K562 (cell line): ENCODE measurements at regions not wholly inside any gene's neighbourhood (a gene's known extent, or its start where the extent isn't known, plus 50 kb on each side); places are given as distances from the start of the nearest gene placed in this dataset.

ENCODE experiments used
- ATAC-seq: fragments of 200-7000 bp; cut with Tn5 transposase; 3 replicates; pipeline ENCODE4 v1.9.1; 2020; ENCODE audit warnings: moderate library complexity
- BruUV-seq: library from RNA; stranded (reverse); fragments of 400-500 nt; replicated peaks from 2 replicates; lab custom pipeline; 2021; lab: Mats Ljungman, UMichigan
- CTCF ChIA-PET: fragments of 300-600 bp; formaldehyde crosslinking; extraction: SDS; loops from one replicate; lab custom pipeline; 2021; ENCODE audit warnings: low intra/inter-chr PET ratio; lab: Yijun Ruan, JAX
- POLR2A ChIA-PET: fragments of 300-600, 350-650 bp; sonication (Branson Sonifier 250); formaldehyde crosslinking; extraction: SDS; loops from one replicate; lab custom pipeline; 2021; ENCODE audit warnings: antibody characterized with exemption, inconsistent platforms; lab: Yijun Ruan, JAX
- DNase-seq, 4 experiments: peaks; one replicate each; pipeline versions ENCODE4 v3.0.0 to v3.0.0-alpha.2; 2011 to 2018; ENCODE audit warnings: low spot score in 3 of 4, mixed read lengths in 3 of 4; ENCODE audit errors: extremely low read depth in 1 of 4
- FAIRE-seq: peaks from 2 replicates; lab custom pipeline; 2011; peaks lifted over from hg19 to GRCh38; lab: Jason Lieb, UNC
- H2AFZ ChIP-seq: 2 replicates; pipeline ENCODE4 v1.6.0; 2011; ENCODE audit warnings: low read depth, low read length, control low read depth, inconsistent platforms
- H3K27ac ChIP-seq: fragments of 200-600 bp; 3 replicates; pipeline ENCODE4 v1.8.0; 2011; ENCODE audit warnings: low read depth, mild to moderate bottlenecking, control low read depth, inconsistent platforms, low read length, moderate library complexity, mixed read lengths; ENCODE audit errors: extremely low read depth
- H3K27me3 ChIP-seq, 2 experiments: fragments of 300-600 bp in 1 of 2; 2 replicates in 1 of 2; 3 replicates in 1 of 2; pipeline versions ENCODE4 v1.6.0 to v1.8.0; 2011; ENCODE audit warnings: inconsistent platforms in 2 of 2, low read length in 2 of 2, mild to moderate bottlenecking in 1 of 2, mixed read lengths in 1 of 2, moderate library complexity in 1 of 2; ENCODE audit not compliant: control insufficient read depth in 2 of 2, insufficient read depth in 2 of 2
- H3K36me3 ChIP-seq: fragments of 300-600 bp; 3 replicates; pipeline ENCODE4 v1.8.0; 2011; ENCODE audit warnings: mild to moderate bottlenecking, low read length, inconsistent platforms; ENCODE audit not compliant: control insufficient read depth, insufficient read depth
- H3K4me1 ChIP-seq, 2 experiments: fragments of 200-600 bp in 1 of 2; replicated peaks in 1 of 2; 2 replicates in 1 of 2; 3 replicates in 1 of 2; pipeline versions ENCODE4 v1.5.1 to v1.8.0; 2011; ENCODE audit warnings: inconsistent platforms in 2 of 2, low read length in 2 of 2, mild to moderate bottlenecking in 1 of 2, mixed read lengths in 1 of 2, moderate library complexity in 1 of 2; ENCODE audit not compliant: control insufficient read depth in 2 of 2, insufficient read depth in 2 of 2
- H3K4me2 ChIP-seq: 2 replicates; pipeline ENCODE4 v1.6.1; 2011; ENCODE audit warnings: low read length, control low read depth, inconsistent platforms, mixed read lengths; ENCODE audit not compliant: insufficient read depth
- H3K4me3 ChIP-seq: fragments of 200-600 bp; sonication (generic), shearing (Covaris generic); 2 replicates; pipeline ENCODE4 v1.5.1; 2016; ENCODE audit warnings: control low read depth, inconsistent platforms
- H3K79me2 ChIP-seq: fragments of 200-600 bp; 3 replicates; pipeline ENCODE4 v1.8.0; 2011; ENCODE audit warnings: low read length, inconsistent platforms; ENCODE audit not compliant: control insufficient read depth, insufficient read depth
- H3K9ac ChIP-seq, 2 experiments: 2 replicates each; pipeline versions ENCODE4 v1.6.0 to v1.6.1; 2011; ENCODE audit warnings: low read depth in 2 of 2, low read length in 2 of 2, control low read depth in 1 of 2, inconsistent platforms in 1 of 2, mild to moderate bottlenecking in 1 of 2, mixed read lengths in 1 of 2; ENCODE audit not compliant: insufficient read depth in 1 of 2
- H3K9me1 ChIP-seq: one replicate; pipeline ENCODE4 v1.6.0; 2011; ENCODE audit warnings: inconsistent platforms, mild to moderate bottlenecking, low read length, moderate library complexity; ENCODE audit not compliant: control insufficient read depth, insufficient read depth
- H3K9me3 ChIP-seq: replicated peaks from 2 replicates; pipeline ENCODE4 v1.5.1; 2011; ENCODE audit warnings: low read depth, low read length, inconsistent platforms; ENCODE audit not compliant: control insufficient read depth, insufficient read depth
- H4K20me1 ChIP-seq: replicated peaks from 2 replicates; pipeline ENCODE4 v1.6.1; 2011; ENCODE audit warnings: low read length, inconsistent platforms, mixed read lengths; ENCODE audit not compliant: control insufficient read depth, insufficient read depth
- HNRNPH1 ChIP-seq: fragments of 200-400 bp; formaldehyde crosslinking; optimal IDR thresholded peaks from 2 replicates; pipeline ENCODE3; 2017; ENCODE audit warnings: low read depth, mild to moderate bottlenecking, low read length, moderate library complexity
- TAL1 ChIP-seq: fragments of 450-650 bp; IDR thresholded peaks from 2 replicates; pipeline ENCODE4 v1.6.1; 2016; ENCODE audit warnings: mild to moderate bottlenecking
- ZFP1 ChIP-seq: fragments of 450-650 bp; formaldehyde crosslinking; IDR thresholded peaks from 2 replicates; pipeline ENCODE4 v1.4.0; 2020; ENCODE audit warnings: mild to moderate bottlenecking, mixed read lengths
- ZNF41 ChIP-seq: fragments of 250-450 bp; sonication (Bioruptor Pico); conservative IDR thresholded peaks from 2 replicates; pipeline ENCODE4 v1.4.0; 2020; ENCODE audit warnings: mild to moderate bottlenecking
- ZNF668 ChIP-seq: fragments of 250-450 bp; sonication (Bioruptor Pico); IDR thresholded peaks from 2 replicates; pipeline ENCODE4 v1.8.0; 2022; ENCODE audit warnings: mild to moderate bottlenecking, inconsistent platforms
- ZNF707 ChIP-seq: fragments of 250-450 bp; sonication (Bioruptor Pico); conservative IDR thresholded peaks from 2 replicates; pipeline ENCODE4 v1.8.0; 2022; ENCODE audit warnings: inconsistent platforms, mild to moderate bottlenecking, moderate library complexity
- WGBS: fragments of 100-300 bp; shearing (Covaris generic); methylation state at CpG from one replicate; pipeline ENCODE4 v1.1.6; 2016; ENCODE audit warnings: low coverage, mixed read lengths; ENCODE audit not compliant: insufficient coverage; ENCODE audit errors: missing lambda C conversion rate; 5-methylcytosine and 5-hydroxymethylcytosine counted together
- in situ Hi-C: fragments of 300-500 bp; cut with MboI; formaldehyde crosslinking; loops from 4 replicates; pipeline ENCODE4 v1.15.0; 2018; ENCODE audit warnings: inconsistent platforms, mixed read lengths
- intact Hi-C: fragments of 100-400 bp; cut with micrococcal nuclease; formaldehyde crosslinking; loops from 2 replicates; pipeline ENCODE4 v1.14.2; 2022
- TF ChIP-seq, protein P1 (sequence below): fragments of 450-650 bp; IDR thresholded peaks from 2 replicates; pipeline ENCODE4 v1.6.1; 2017; ENCODE audit warnings: mild to moderate bottlenecking, moderate library complexity
- TF ChIP-seq, protein P2 (sequence below): fragments of 250-450 bp; sonication (Bioruptor Pico); IDR thresholded peaks from 2 replicates; pipeline ENCODE4 v1.4.0; 2020; ENCODE audit warnings: mild to moderate bottlenecking, moderate library complexity
- TF ChIP-seq, protein P3 (sequence below): sonication (generic); formaldehyde crosslinking; IDR thresholded peaks from 2 replicates; pipeline ENCODE4 v1.8.1; 2023; ENCODE audit warnings: mild to moderate bottlenecking, missing genetic modification reagents
- TF ChIP-seq, protein P4 (sequence below): sonication (generic); formaldehyde crosslinking; IDR thresholded peaks from 2 replicates; pipeline ENCODE4 v1.8.1; 2023; ENCODE audit warnings: mild to moderate bottlenecking, missing genetic modification reagents

DNA sequence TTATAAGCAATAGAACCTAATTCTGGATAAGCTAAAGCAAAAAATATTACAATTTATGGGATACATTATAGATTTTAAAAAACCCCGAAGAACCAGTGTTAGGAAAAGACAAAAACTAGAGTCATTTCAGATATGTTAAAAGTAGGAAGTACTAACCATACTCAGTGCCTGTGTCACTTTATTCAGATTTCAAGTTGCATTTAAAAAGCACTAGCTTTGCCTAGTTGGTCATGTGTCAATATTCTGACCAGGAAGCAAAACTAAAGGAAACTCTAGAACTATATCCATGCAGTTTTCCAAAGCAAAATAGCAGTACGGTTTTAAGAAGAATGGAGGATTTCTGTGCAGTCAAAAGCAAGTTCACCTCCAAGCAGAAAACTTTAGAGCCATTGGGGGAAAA is 88.4 kb downstream of the RAP2B start:
- Histone ChIP-seq H3K4me2 (no peak overlapping the region), H3K9ac (no peak overlapping the region), H2AFZ (0 out of 2 replicates have a peak overlapping the region, but pooled peaks have one; percentile 14), H3K36me3 (no peaks in the 10 kb centered on the region), H3K9me3 (no peaks in the 10 kb centered on the region), H3K27me3 (no peaks in the 10 kb centered on the region), H3K79me2 (no peaks in the 10 kb centered on the region), H3K4me1 (no peaks in the 10 kb centered on the region), H3K9me1 (no peaks in the 10 kb centered on the region), H4K20me1 (no peaks in the 10 kb centered on the region), H3K27ac (no peak overlapping the region), H3K4me3 (no peak overlapping the region)
- ChIA-PET POLR2A (no interaction called here), CTCF (no interaction called here)
- BruUV-seq = no TSS peak
- 24% methylated on average over 2 of the region's 2 CpGs for WGBS
- no peak for DNase-seq
- TF ChIP-seq, protein P1, sequence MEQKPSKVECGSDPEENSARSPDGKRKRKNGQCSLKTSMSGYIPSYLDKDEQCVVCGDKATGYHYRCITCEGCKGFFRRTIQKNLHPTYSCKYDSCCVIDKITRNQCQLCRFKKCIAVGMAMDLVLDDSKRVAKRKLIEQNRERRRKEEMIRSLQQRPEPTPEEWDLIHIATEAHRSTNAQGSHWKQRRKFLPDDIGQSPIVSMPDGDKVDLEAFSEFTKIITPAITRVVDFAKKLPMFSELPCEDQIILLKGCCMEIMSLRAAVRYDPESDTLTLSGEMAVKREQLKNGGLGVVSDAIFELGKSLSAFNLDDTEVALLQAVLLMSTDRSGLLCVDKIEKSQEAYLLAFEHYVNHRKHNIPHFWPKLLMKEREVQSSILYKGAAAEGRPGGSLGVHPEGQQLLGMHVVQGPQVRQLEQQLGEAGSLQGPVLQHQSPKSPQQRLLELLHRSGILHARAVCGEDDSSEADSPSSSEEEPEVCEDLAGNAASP = no peak
- TF ChIP-seq, protein P2, sequence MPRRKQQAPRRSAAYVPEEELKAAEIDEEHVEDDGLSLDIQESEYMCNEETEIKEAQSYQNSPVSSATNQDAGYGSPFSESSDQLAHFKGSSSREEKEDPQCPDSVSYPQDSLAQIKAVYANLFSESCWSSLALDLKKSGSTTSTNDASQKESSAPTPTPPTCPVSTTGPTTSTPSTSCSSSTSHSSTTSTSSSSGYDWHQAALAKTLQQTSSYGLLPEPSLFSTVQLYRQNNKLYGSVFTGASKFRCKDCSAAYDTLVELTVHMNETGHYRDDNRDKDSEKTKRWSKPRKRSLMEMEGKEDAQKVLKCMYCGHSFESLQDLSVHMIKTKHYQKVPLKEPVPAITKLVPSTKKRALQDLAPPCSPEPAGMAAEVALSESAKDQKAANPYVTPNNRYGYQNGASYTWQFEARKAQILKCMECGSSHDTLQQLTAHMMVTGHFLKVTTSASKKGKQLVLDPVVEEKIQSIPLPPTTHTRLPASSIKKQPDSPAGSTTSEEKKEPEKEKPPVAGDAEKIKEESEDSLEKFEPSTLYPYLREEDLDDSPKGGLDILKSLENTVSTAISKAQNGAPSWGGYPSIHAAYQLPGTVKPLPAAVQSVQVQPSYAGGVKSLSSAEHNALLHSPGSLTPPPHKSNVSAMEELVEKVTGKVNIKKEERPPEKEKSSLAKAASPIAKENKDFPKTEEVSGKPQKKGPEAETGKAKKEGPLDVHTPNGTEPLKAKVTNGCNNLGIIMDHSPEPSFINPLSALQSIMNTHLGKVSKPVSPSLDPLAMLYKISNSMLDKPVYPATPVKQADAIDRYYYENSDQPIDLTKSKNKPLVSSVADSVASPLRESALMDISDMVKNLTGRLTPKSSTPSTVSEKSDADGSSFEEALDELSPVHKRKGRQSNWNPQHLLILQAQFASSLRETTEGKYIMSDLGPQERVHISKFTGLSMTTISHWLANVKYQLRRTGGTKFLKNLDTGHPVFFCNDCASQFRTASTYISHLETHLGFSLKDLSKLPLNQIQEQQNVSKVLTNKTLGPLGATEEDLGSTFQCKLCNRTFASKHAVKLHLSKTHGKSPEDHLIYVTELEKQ (CRISPR knock-in tag) = no peak
- TF ChIP-seq ZNF41 (CRISPR knock-in tag) (no peak), ZFP1 (CRISPR knock-in tag) (no peak), ZNF707 (CRISPR knock-in tag) (no peak), TAL1 (no peak), ZNF668 (CRISPR knock-in tag) (no peak), HNRNPH1 (no peak)
- TF ChIP-seq, protein P3, sequence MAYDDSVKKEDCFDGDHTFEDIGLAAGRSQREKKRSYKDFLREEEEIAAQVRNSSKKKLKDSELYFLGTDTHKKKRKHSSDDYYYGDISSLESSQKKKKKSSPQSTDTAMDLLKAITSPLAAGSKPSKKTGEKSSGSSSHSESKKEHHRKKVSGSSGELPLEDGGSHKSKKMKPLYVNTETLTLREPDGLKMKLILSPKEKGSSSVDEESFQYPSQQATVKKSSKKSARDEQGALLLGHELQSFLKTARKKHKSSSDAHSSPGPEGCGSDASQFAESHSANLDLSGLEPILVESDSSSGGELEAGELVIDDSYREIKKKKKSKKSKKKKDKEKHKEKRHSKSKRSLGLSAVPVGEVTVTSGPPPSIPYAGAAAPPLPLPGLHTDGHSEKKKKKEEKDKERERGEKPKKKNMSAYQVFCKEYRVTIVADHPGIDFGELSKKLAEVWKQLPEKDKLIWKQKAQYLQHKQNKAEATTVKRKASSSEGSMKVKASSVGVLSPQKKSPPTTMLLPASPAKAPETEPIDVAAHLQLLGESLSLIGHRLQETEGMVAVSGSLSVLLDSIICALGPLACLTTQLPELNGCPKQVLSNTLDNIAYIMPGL (CRISPR knock-in tag) = no peak
- TF ChIP-seq, protein P4, sequence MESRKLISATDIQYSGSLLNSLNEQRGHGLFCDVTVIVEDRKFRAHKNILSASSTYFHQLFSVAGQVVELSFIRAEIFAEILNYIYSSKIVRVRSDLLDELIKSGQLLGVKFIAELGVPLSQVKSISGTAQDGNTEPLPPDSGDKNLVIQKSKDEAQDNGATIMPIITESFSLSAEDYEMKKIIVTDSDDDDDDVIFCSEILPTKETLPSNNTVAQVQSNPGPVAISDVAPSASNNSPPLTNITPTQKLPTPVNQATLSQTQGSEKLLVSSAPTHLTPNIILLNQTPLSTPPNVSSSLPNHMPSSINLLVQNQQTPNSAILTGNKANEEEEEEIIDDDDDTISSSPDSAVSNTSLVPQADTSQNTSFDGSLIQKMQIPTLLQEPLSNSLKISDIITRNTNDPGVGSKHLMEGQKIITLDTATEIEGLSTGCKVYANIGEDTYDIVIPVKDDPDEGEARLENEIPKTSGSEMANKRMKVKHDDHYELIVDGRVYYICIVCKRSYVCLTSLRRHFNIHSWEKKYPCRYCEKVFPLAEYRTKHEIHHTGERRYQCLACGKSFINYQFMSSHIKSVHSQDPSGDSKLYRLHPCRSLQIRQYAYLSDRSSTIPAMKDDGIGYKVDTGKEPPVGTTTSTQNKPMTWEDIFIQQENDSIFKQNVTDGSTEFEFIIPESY (CRISPR knock-in tag) = no peak
- no peak for ATAC-seq
- FAIRE-seq = no peak
- intact Hi-C loops (no loop called here), in situ Hi-C loops (no loop called here)
